B cell (primary cell): ENCODE measurements at regions not wholly inside any gene's neighbourhood (a gene's known extent, or its start where the extent isn't known, plus 50 kb on each side); places are given as distances from the start of the nearest gene placed in this dataset.

Source experiments
- ATAC-seq: fragments of 200-7000 bp; cut with Tn5 transposase; one replicate; pipeline ENCODE4 v1.10.0; 2021; ENCODE audit warnings: low read depth, mild to moderate bottlenecking, moderate number of reproducible peaks, moderate library complexity
- CTCF ChIA-PET: fragments of 350-600 bp; sonication (Branson Sonifier 250); formaldehyde crosslinking; loops from one replicate; lab custom pipeline; 2021; ENCODE audit warnings: antibody characterized with exemption, inconsistent platforms; lab: Charles Lee
- POLR2A ChIA-PET: fragments of 350-600 bp; sonication (Branson Sonifier 250); formaldehyde crosslinking; loops from one replicate; lab custom pipeline; 2021; ENCODE audit warnings: antibody characterized with exemption; lab: Charles Lee
- DNase-seq: peaks from one replicate; pipeline ENCODE4 v3.0.0; 2013
- H2AFZ ChIP-seq: 2 replicates; pipeline ENCODE4 v1.6.1; 2012; ENCODE audit warnings: mild to moderate bottlenecking, low read depth, low read length; ENCODE audit not compliant: insufficient read depth, poor library complexity, severe bottlenecking
- H3K27ac ChIP-seq, 2 donors: 1 replicate in 1 of 2; 2 replicates in 1 of 2; pipeline ENCODE4 v1.5.1; 2012 to 2013; ENCODE audit warnings: low read length in 2 of 2, mild to moderate bottlenecking in 2 of 2, moderate library complexity in 1 of 2
- H3K27me3 ChIP-seq, 4 experiments: fragments of 200-600 bp in 1 of 4; sonication (generic) in 1 of 4; replicated peaks in 1 of 4; 1 replicate in 2 of 4; 2 replicates in 2 of 4; pipeline versions ENCODE4 v1.6.1 to v1.7.0; 2013 to 2016; ENCODE audit warnings: low read length in 3 of 4, mild to moderate bottlenecking in 2 of 4, mixed read lengths in 1 of 4, moderate library complexity in 1 of 4; ENCODE audit not compliant: insufficient read depth in 4 of 4, control insufficient read depth in 3 of 4; ENCODE audit errors: control extremely low read depth in 1 of 4
- H3K36me3 ChIP-seq, 2 experiments: replicated peaks in 1 of 2; 1 replicate in 1 of 2; 2 replicates in 1 of 2; pipeline versions ENCODE4 v1.6.1 to v1.7.1; 2013; ENCODE audit warnings: low read length in 1 of 2; ENCODE audit not compliant: insufficient read depth in 2 of 2, control insufficient read depth in 1 of 2; ENCODE audit errors: control extremely low read depth in 1 of 2, extremely low read depth in 1 of 2
- H3K4me1 ChIP-seq, 2 donors: fragments of 200-600 bp in 1 of 2; sonication (generic) in 1 of 2; 1 replicate in 1 of 2; 2 replicates in 1 of 2; pipeline versions ENCODE4 v1.5.1 to v1.6.1; 2013 to 2017; ENCODE audit warnings: low read length in 2 of 2; ENCODE audit not compliant: control insufficient read depth in 2 of 2, insufficient read depth in 2 of 2
- H3K4me2 ChIP-seq: replicated peaks from 2 replicates; pipeline ENCODE3; 2012; ENCODE audit warnings: mild to moderate bottlenecking, low read depth, low read length; ENCODE audit not compliant: poor library complexity, severe bottlenecking
- H3K4me3 ChIP-seq, 5 experiments: fragments of 200-600 bp in 1 of 5; sonication (generic) in 1 of 5; 1 replicate in 3 of 5; 2 replicates in 2 of 5; pipeline versions ENCODE4 v1.5.1 to v1.7.0; 2011 to 2016; ENCODE audit warnings: low read length in 4 of 5, mild to moderate bottlenecking in 4 of 5, low read depth in 2 of 5, control low read depth in 1 of 5, moderate library complexity in 1 of 5; ENCODE audit not compliant: insufficient read depth in 1 of 5; ENCODE audit errors: control extremely low read depth in 1 of 5, extremely low read depth in 1 of 5
- H3K79me2 ChIP-seq: fragments of 200-600 bp; sonication (generic); one replicate; pipeline ENCODE4 v1.6.0; 2016; ENCODE audit warnings: low read length; ENCODE audit not compliant: control insufficient read depth, insufficient read depth
- H3K9ac ChIP-seq: fragments of 200-600 bp; sonication (generic); 2 replicates; pipeline ENCODE4 v1.6.1; 2017; ENCODE audit warnings: mild to moderate bottlenecking, low read length, moderate library complexity
- H3K9me3 ChIP-seq, 3 donors: one replicate each; pipeline versions ENCODE4 v1.6.1 to v1.7.1; 2013; ENCODE audit warnings: low read length in 2 of 3; ENCODE audit not compliant: control insufficient read depth in 2 of 3, insufficient read depth in 1 of 3; ENCODE audit errors: control extremely low read depth in 1 of 3
- H4K20me1 ChIP-seq: 2 replicates; pipeline ENCODE4 v1.6.0; 2012; ENCODE audit warnings: mild to moderate bottlenecking, low read length; ENCODE audit not compliant: insufficient read depth, control insufficient read depth, poor library complexity, severe bottlenecking
- H3K27ac Mint-ChIP-seq: one replicate; pipeline ENCODE4 v1.8.0; 2021; ENCODE audit warnings: mixed read lengths
- H3K27me3 Mint-ChIP-seq: one replicate; pipeline ENCODE4 v1.8.0; 2021; ENCODE audit warnings: mixed read lengths
- H3K4me1 Mint-ChIP-seq: one replicate; pipeline ENCODE4 v1.8.0; 2021; ENCODE audit warnings: mixed read lengths
- H3K4me3 Mint-ChIP-seq: one replicate; pipeline ENCODE4 v1.8.0; 2021; ENCODE audit warnings: mixed read lengths
- H3K9me3 Mint-ChIP-seq: one replicate; pipeline ENCODE4 v1.8.0; 2022; ENCODE audit warnings: mixed read lengths; ENCODE audit not compliant: insufficient read depth
- EZH2 ChIP-seq: IDR thresholded peaks from 2 replicates; pipeline ENCODE4 v1.6.1; 2012; ENCODE audit warnings: borderline replicate concordance, low read depth, mild to moderate bottlenecking, moderate library complexity, low read length; ENCODE audit not compliant: insufficient read depth, poor library complexity, severe bottlenecking
- WGBS: methylation state at CpG from one replicate; pipeline ENCODE4 v1.1.5; 2013; ENCODE audit warnings: missing lambda C conversion rate; ENCODE audit not compliant: insufficient coverage; 5-methylcytosine and 5-hydroxymethylcytosine counted together
- intact Hi-C: fragments of 100-400 bp; cut with micrococcal nuclease; formaldehyde crosslinking; loops from one replicate; pipeline ENCODE4 v1.10.0; 2022
- TF ChIP-seq, protein P1 (sequence below): fragments of 200-600 bp; IDR thresholded peaks from one replicate; pipeline ENCODE4 v1.8.0; 2022; ENCODE audit warnings: antibody characterized with exemption, mild to moderate bottlenecking

DNA sequence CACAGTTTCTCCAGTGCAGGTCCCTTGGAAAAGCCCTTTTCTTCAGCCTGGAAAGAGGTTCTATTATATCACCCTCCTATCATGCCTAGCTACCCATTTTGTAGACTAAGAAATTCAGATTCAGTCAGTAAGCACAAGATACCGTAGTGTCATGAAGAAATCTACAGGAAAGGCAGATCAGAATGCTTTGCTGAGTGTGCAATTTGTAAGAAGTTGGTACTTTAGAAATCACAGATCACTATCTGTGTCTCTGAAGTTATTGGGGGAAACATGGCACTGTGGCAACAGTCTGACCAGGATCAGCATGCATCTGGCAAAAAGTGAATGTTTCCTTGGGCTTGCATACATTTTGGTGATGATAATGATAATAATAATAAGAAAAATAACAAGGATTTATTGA lies 531.8 kb downstream of the EPHB1 start:
- no peak overlapping the region for H3K4me3 Mint-ChIP-seq
- no peak overlapping the region for H3K27ac ChIP-seq
- no peak for DNase-seq
- peaks cover 2% of the 10 kb centered on the region for H3K9me3 Mint-ChIP-seq
- TF ChIP-seq, protein P1, sequence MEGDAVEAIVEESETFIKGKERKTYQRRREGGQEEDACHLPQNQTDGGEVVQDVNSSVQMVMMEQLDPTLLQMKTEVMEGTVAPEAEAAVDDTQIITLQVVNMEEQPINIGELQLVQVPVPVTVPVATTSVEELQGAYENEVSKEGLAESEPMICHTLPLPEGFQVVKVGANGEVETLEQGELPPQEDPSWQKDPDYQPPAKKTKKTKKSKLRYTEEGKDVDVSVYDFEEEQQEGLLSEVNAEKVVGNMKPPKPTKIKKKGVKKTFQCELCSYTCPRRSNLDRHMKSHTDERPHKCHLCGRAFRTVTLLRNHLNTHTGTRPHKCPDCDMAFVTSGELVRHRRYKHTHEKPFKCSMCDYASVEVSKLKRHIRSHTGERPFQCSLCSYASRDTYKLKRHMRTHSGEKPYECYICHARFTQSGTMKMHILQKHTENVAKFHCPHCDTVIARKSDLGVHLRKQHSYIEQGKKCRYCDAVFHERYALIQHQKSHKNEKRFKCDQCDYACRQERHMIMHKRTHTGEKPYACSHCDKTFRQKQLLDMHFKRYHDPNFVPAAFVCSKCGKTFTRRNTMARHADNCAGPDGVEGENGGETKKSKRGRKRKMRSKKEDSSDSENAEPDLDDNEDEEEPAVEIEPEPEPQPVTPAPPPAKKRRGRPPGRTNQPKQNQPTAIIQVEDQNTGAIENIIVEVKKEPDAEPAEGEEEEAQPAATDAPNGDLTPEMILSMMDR = no peak
- no peak for TF ChIP-seq EZH2
- no peak overlapping the region for H3K4me2 ChIP-seq
- WGBS = 100% methylated on average over 1 of the region's 1 CpG
- H3K27ac Mint-ChIP-seq = no peak overlapping the region
- intact Hi-C loops = no loop called here
- no peak overlapping the region for H3K4me3 ChIP-seq
- no peaks in the 10 kb centered on the region for H4K20me1 ChIP-seq
- H3K27me3 ChIP-seq = no peaks in the 10 kb centered on the region
- H3K36me3 ChIP-seq = no peaks in the 10 kb centered on the region
- no peak overlapping the region for H3K9ac ChIP-seq
- no peaks in the 10 kb centered on the region for H3K27me3 Mint-ChIP-seq
- no peaks in the 10 kb centered on the region for H3K4me1 Mint-ChIP-seq
- CTCF ChIA-PET = no interaction called here
- H3K79me2 ChIP-seq = no peaks in the 10 kb centered on the region
- POLR2A ChIA-PET = no interaction called here
- no peak for ATAC-seq
- H3K9me3 ChIP-seq = peaks cover 0 to 9% (median 0%) of the 10 kb centered on the region in 3 donors
- no peak overlapping the region for H2AFZ ChIP-seq
- H3K4me1 ChIP-seq = no peaks in the 10 kb centered on the region

DNA sequence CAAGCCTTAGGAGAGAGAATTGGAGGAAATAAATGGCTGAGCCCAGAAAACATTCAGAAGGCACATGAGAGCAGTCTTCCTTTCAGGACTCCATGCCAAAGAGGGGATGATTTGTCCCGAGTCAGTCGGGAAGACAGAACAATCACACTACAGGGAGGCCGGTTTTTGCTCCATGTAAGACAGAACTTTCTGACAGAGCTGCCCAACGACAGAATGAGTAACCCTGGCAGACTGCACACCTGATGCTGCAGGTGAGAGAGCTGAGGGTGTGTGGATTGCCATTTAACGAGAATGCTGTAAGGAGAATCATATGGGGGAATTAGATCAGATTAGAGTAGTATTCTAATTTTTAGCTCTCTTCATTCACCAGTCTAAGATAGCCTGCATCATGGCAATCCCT lies 533.0 kb downstream of the EPHB1 start:
- no peaks in the 10 kb centered on the region for H3K36me3 ChIP-seq
- no peaks in the 10 kb centered on the region for H4K20me1 ChIP-seq
- Mint-ChIP-seq H3K4me1 (no peaks in the 10 kb centered on the region), H3K27me3 (no peaks in the 10 kb centered on the region), H3K9me3 (peaks cover 4% of the 10 kb centered on the region), H3K4me3 (no peak overlapping the region), H3K27ac (no peak overlapping the region)
- no peak overlapping the region for H3K4me2 ChIP-seq
- TF ChIP-seq EZH2 = no peak
- TF ChIP-seq, protein P1 = no peak
- DNase-seq (no peak), ATAC-seq (no peak)
- WGBS = 97% methylated on average over 4 of the region's 5 CpGs
- ChIA-PET POLR2A (no interaction called here), CTCF (no interaction called here)
- no peak overlapping the region for H2AFZ ChIP-seq
- H3K79me2 ChIP-seq = no peaks in the 10 kb centered on the region
- no peak overlapping the region for H3K27ac ChIP-seq
- H3K9ac ChIP-seq = no peak overlapping the region
- H3K4me1 ChIP-seq = no peaks in the 10 kb centered on the region
- no peak overlapping the region for H3K4me3 ChIP-seq
- H3K27me3 ChIP-seq = no peaks in the 10 kb centered on the region
- intact Hi-C loops = no loop called here
- peaks cover 0 to 9% (median 0%) of the 10 kb centered on the region in 3 donors for H3K9me3 ChIP-seq
